Osteocyte (in vitro differentiated cells): ENCODE measurements at regions not wholly inside any gene's neighbourhood (a gene's known extent, or its start where the extent isn't known, plus 50 kb on each side); places are given as distances from the start of the nearest gene placed in this dataset.
A peak's percentile ranks its signal among the peaks of the same experiment; 100 is the strongest.

ENCODE experiments used
- DNase-seq: peaks from one replicate; pipeline ENCODE4 v3.0.0; 2021; ENCODE audit warnings: mixed read lengths; ENCODE audit not compliant: unreplicated experiment; ENCODE audit errors: extremely low spot score
- H3K27ac Mint-ChIP-seq: one replicate; pipeline ENCODE4 v1.8.0; 2021; ENCODE audit warnings: mild to moderate bottlenecking, mixed read lengths; ENCODE audit not compliant: unreplicated experiment
- H3K27me3 Mint-ChIP-seq: one replicate; pipeline ENCODE4 v1.8.0; 2021; ENCODE audit warnings: mixed read lengths; ENCODE audit not compliant: unreplicated experiment
- H3K36me3 Mint-ChIP-seq: one replicate; pipeline ENCODE4 v1.8.0; 2021; ENCODE audit warnings: mixed read lengths; ENCODE audit not compliant: unreplicated experiment
- H3K4me1 Mint-ChIP-seq: one replicate; pipeline ENCODE4 v1.8.0; 2021; ENCODE audit warnings: mixed read lengths; ENCODE audit not compliant: unreplicated experiment
- H3K4me3 Mint-ChIP-seq: one replicate; pipeline ENCODE4 v1.8.0; 2021; ENCODE audit warnings: mild to moderate bottlenecking, moderate library complexity, mixed read lengths; ENCODE audit not compliant: unreplicated experiment
- H3K9me3 Mint-ChIP-seq: one replicate; pipeline ENCODE4 v1.8.0; 2021; ENCODE audit warnings: mixed read lengths; ENCODE audit not compliant: unreplicated experiment
- CTCF ChIP-seq: fragments of 200-600 bp; sonication (generic); IDR thresholded peaks from 2 replicates; pipeline ENCODE4 v1.5.0; 2021; ENCODE audit warnings: antibody characterized with exemption, mild to moderate bottlenecking, moderate library complexity

DNA sequence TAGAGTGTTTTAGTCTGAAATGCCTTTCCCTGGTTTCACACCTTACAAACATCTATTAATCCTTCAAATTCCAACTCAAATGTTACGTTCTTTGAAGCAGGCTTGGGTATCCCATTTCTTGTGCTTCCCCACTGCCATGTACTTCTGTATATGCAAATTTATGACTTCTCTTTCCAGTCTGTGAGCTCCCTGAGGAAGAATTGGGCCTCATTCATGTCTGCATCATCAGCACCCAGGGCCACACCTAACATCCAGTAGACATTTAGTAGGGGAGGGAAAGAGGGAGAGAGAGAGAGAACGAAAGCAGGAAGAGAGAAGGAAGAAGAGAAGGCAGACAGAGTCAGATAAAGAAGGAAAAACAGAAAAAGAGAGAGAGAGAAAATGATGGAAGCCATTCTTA is 53.3 kb upstream of the KY start:
- peaks cover 3% of the 10 kb centered on the region for H3K4me1 Mint-ChIP-seq
- DNase-seq = peak; percentile 1
- no peak overlapping the region for H3K4me3 Mint-ChIP-seq
- H3K9me3 Mint-ChIP-seq = no peaks in the 10 kb centered on the region
- H3K36me3 Mint-ChIP-seq = no peaks in the 10 kb centered on the region
- H3K27me3 Mint-ChIP-seq = peaks cover 9% of the 10 kb centered on the region
- no peak for TF ChIP-seq CTCF
- no peak overlapping the region for H3K27ac Mint-ChIP-seq

DNA sequence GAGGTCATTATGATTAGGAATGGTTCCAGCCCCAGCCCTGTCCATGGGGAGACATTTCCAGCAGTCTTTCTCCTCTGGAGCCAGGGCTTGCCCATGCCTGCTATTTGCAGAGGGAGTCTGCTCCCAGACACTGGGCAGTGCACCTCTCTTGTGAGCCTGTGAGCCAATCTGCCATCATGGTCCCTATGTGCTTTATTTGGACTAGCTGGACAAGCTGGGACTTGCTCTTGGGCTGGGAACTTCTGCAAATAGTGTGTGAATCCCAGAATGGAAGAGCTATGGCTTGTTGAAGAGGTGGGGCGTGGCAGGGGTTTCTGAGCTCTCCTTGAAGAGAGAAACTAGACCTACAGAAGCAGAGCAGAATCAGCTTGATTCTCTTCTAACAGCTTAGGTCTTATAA is 53.7 kb upstream of the KY start:
- peak; percentile 42 for DNase-seq
- Mint-ChIP-seq H3K4me3 (no peak overlapping the region), H3K27ac (no peak overlapping the region), H3K4me1 (peaks cover 3% of the 10 kb centered on the region), H3K9me3 (no peaks in the 10 kb centered on the region), H3K36me3 (no peaks in the 10 kb centered on the region), H3K27me3 (peaks cover 9% of the 10 kb centered on the region)
- no peak for TF ChIP-seq CTCF

- TF ChIP-seq CTCF = no peak
- no peaks in the 10 kb centered on the region for H3K9me3 Mint-ChIP-seq
- peaks cover 3% of the 10 kb centered on the region for H3K27me3 Mint-ChIP-seq
- DNase-seq = peak; percentile 27
- H3K27ac Mint-ChIP-seq = no peak overlapping the region
- peaks cover 9% of the 10 kb centered on the region for H3K4me1 Mint-ChIP-seq
- no peak overlapping the region for H3K4me3 Mint-ChIP-seq
- no peaks in the 10 kb centered on the region for H3K36me3 Mint-ChIP-seq
Observed at GRCh38 chr3:134707908-134708597, 57.2 kb upstream of the KY start.

DNA sequence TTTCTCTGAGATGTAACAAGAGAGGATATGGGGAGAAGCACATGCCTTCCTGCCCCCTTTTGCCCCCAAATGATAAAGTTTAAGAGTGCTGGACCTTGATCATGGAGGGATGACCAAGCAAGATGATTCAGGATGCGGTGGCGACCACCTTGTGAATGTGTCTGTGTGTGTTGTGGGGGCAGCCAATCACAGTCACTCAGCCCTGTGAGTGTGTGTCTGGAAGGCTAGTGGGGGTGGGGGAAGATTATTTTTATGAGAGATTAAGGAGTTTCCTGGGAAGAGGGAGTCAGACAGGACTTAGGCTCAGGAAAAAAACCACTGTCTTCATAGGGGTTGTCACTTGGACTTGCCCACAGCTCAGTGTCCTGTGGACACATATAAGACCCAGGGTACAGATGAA is 57.8 kb upstream of the KY start:
- no peak overlapping the region for H3K4me3 Mint-ChIP-seq

GRCh38 chr3:134709076-134709475 is 58.3 kb upstream of the KY start:
- H3K9me3 Mint-ChIP-seq = no peaks in the 10 kb centered on the region
- H3K36me3 Mint-ChIP-seq = no peaks in the 10 kb centered on the region
- peaks cover 9% of the 10 kb centered on the region for H3K4me1 Mint-ChIP-seq
- no peak for TF ChIP-seq CTCF
- no peak for DNase-seq
- H3K4me3 Mint-ChIP-seq = no peak overlapping the region
- peaks cover under 1% of the 10 kb centered on the region for H3K27me3 Mint-ChIP-seq
- H3K27ac Mint-ChIP-seq = no peak overlapping the region

More for the DNA sequence above, 57.8 kb upstream of the KY start:
- peaks cover 3% of the 10 kb centered on the region for H3K27me3 Mint-ChIP-seq
- no peaks in the 10 kb centered on the region for H3K9me3 Mint-ChIP-seq
- peak; percentile 30 for DNase-seq
- H3K27ac Mint-ChIP-seq = no peak overlapping the region
- H3K36me3 Mint-ChIP-seq = no peaks in the 10 kb centered on the region
- peaks cover 9% of the 10 kb centered on the region for H3K4me1 Mint-ChIP-seq
- no peak for TF ChIP-seq CTCF
